Endodermal cell (in vitro differentiated cells): ENCODE measurements at regions not wholly inside any gene's neighbourhood (a gene's known extent, or its start where the extent isn't known, plus 50 kb on each side); places are given as distances from the start of the nearest gene placed in this dataset.

Experiments used
- DNase-seq: peaks from one replicate; pipeline ENCODE4 v3.0.0-alpha.2; 2017
- H3K27ac ChIP-seq: 2 replicates; pipeline ENCODE4 v1.5.1; 2013; ENCODE audit warnings: mild to moderate bottlenecking, low read depth, low read length, moderate library complexity
- H3K27me3 ChIP-seq: 2 replicates; pipeline ENCODE4 v1.6.1; 2013; ENCODE audit warnings: mild to moderate bottlenecking, low read length, moderate library complexity; ENCODE audit not compliant: insufficient read depth, control insufficient read depth, poor library complexity, severe bottlenecking
- H3K36me3 ChIP-seq: 2 replicates; pipeline ENCODE4 v1.7.0; 2013; ENCODE audit warnings: mild to moderate bottlenecking, low read length, moderate library complexity; ENCODE audit not compliant: control insufficient read depth, insufficient read depth
- H3K4me1 ChIP-seq: one replicate; pipeline ENCODE4 v1.7.0; 2013; ENCODE audit warnings: low read length; ENCODE audit not compliant: control insufficient read depth, insufficient read depth
- H3K4me3 ChIP-seq: 2 replicates; pipeline ENCODE4 v1.5.1; 2013; ENCODE audit warnings: mild to moderate bottlenecking, low read length, moderate library complexity
- H3K9ac ChIP-seq: 2 replicates; pipeline ENCODE4 v1.6.1; 2013; ENCODE audit warnings: mild to moderate bottlenecking, low read length, moderate library complexity; ENCODE audit not compliant: poor library complexity, severe bottlenecking; ENCODE audit errors: extremely low read depth
- H3K9me3 ChIP-seq: 2 replicates; pipeline ENCODE4 v1.6.1; 2013; ENCODE audit warnings: mild to moderate bottlenecking, low read length, moderate library complexity; ENCODE audit not compliant: control insufficient read depth
- H3K27ac Mint-ChIP-seq: 2 replicates; pipeline ENCODE4 v1.8.0; 2020; ENCODE audit warnings: mixed read lengths
- H3K27me3 Mint-ChIP-seq: 2 replicates; pipeline ENCODE4 v1.8.0; 2021; ENCODE audit warnings: mild to moderate bottlenecking, mixed read lengths; ENCODE audit not compliant: insufficient read depth
- H3K36me3 Mint-ChIP-seq: 2 replicates; pipeline ENCODE4 v1.8.0; 2020; ENCODE audit warnings: low read depth, mixed read lengths
- H3K4me1 Mint-ChIP-seq: 2 replicates; pipeline ENCODE4 v1.8.0; 2020; ENCODE audit warnings: mixed read lengths
- H3K4me3 Mint-ChIP-seq: 2 replicates; pipeline ENCODE4 v1.8.0; 2020; ENCODE audit warnings: mild to moderate bottlenecking, moderate library complexity, mixed read lengths
- H3K9me3 Mint-ChIP-seq: 2 replicates; pipeline ENCODE4 v1.8.0; 2020; ENCODE audit warnings: mild to moderate bottlenecking, mixed read lengths
- WGBS, 2 experiments: methylation state at CpG; one replicate each; pipeline versions ENCODE4 v1.1.5 to v1.1.7; 2013; ENCODE audit warnings: missing lambda C conversion rate in 2 of 2, mixed read lengths in 1 of 2; ENCODE audit not compliant: insufficient coverage in 1 of 2, insufficient read length in 1 of 2; 5-methylcytosine and 5-hydroxymethylcytosine counted together
- TF ChIP-seq, protein P1 (sequence below): fragments of 200-600 bp; sonication (generic); conservative IDR thresholded peaks from 2 replicates; pipeline ENCODE4 v1.5.0; 2021; ENCODE audit warnings: antibody characterized with exemption, mild to moderate bottlenecking

DNA sequence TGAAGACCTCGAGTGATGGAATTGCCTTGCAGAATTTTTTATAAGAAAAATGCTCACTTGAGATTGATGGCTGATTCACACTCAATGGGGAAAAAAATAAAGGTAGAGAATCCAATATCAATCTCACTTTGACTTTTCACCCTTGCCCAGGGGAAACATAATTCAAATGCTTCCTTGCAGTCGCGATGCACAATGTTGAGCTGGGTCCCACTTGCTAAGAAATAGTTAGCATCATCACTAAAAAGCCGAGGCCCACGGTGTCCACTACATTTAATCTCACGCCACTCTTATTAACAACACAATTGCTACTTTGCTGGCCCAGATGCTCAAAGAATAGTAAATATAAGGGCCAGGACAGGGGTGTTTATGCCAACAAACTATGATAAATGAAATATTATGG is 223.4 kb downstream of the SPTSSA start:
- H3K9me3 Mint-ChIP-seq, result no peaks in the 10 kb centered on the region
- DNase-seq, result no peak
- no peak overlapping the region for H3K4me3 Mint-ChIP-seq
- H3K4me3 ChIP-seq, result no peak overlapping the region
- no peak overlapping the region for H3K9ac ChIP-seq
- no peaks in the 10 kb centered on the region for H3K9me3 ChIP-seq
- 80 to 99% methylated on average over 2 to 6 of the region's 6 CpGs for WGBS, 2 experiments
- TF ChIP-seq, protein P1, sequence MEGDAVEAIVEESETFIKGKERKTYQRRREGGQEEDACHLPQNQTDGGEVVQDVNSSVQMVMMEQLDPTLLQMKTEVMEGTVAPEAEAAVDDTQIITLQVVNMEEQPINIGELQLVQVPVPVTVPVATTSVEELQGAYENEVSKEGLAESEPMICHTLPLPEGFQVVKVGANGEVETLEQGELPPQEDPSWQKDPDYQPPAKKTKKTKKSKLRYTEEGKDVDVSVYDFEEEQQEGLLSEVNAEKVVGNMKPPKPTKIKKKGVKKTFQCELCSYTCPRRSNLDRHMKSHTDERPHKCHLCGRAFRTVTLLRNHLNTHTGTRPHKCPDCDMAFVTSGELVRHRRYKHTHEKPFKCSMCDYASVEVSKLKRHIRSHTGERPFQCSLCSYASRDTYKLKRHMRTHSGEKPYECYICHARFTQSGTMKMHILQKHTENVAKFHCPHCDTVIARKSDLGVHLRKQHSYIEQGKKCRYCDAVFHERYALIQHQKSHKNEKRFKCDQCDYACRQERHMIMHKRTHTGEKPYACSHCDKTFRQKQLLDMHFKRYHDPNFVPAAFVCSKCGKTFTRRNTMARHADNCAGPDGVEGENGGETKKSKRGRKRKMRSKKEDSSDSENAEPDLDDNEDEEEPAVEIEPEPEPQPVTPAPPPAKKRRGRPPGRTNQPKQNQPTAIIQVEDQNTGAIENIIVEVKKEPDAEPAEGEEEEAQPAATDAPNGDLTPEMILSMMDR, result no peak
- no peak overlapping the region for H3K27ac Mint-ChIP-seq
- H3K36me3 Mint-ChIP-seq, result no peaks in the 10 kb centered on the region
- H3K27ac ChIP-seq, result no peak overlapping the region
- no peaks in the 10 kb centered on the region for H3K36me3 ChIP-seq
- peaks cover 10% of the 10 kb centered on the region for H3K27me3 Mint-ChIP-seq
- no peaks in the 10 kb centered on the region for H3K4me1 ChIP-seq
- peaks cover 5% of the 10 kb centered on the region for H3K4me1 Mint-ChIP-seq
- no peaks in the 10 kb centered on the region for H3K27me3 ChIP-seq

DNA sequence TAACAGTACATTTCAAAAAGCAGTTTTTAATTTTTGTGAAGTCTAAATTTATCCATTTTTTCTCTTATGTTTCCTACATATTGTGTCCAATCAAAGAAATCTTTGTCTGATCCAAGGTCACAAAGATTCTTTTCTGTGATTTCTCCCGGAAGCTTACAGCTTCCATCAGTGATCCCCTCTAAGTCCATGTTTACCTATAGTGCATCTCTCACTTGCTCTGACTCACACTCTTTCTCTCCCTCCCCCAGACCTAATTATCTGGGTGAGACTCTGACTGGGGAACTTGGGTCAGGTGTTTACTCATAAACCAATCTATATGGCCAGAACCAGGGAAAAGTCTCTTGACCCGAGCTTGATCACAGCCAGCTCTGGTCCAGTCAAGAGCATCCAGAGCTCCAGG is 224.4 kb downstream of the SPTSSA start:
- Histone ChIP-seq H3K4me3 (no peak overlapping the region), H3K4me1 (no peaks in the 10 kb centered on the region), H3K27ac (no peak overlapping the region), H3K36me3 (no peaks in the 10 kb centered on the region), H3K9me3 (no peaks in the 10 kb centered on the region), H3K27me3 (no peaks in the 10 kb centered on the region), H3K9ac (no peak overlapping the region)
- Mint-ChIP-seq H3K4me1 (peaks cover 5% of the 10 kb centered on the region), H3K9me3 (no peaks in the 10 kb centered on the region), H3K36me3 (no peaks in the 10 kb centered on the region), H3K4me3 (no peak overlapping the region), H3K27ac (no peak overlapping the region), H3K27me3 (peaks cover 15% of the 10 kb centered on the region)
- TF ChIP-seq, protein P1, result no peak
- 72% methylated on average over 2 of the region's 2 CpGs; no CpG with 5 or more reads in 1 of the 2 experiments for WGBS, 2 experiments
- no peak for DNase-seq

DNA sequence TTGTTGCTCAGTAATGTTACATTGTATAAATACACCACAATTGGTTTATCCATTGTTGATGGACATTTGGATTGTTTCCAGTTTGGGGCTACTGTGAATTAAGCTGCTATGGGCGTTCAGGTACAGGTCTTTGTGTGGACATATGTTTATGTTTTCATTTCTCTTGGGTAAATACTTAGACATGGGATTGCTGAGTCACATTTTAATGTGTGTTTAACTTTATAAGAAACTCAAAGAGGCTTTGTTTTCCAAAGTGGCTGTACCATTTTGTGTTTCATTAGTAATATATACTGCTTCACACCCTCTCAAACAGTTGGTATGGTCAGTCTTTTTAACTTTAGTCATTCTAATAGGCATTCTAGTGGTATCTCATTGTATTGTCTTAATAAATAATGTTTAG is 225.0 kb downstream of the SPTSSA start:
- Mint-ChIP-seq H3K9me3 (no peaks in the 10 kb centered on the region), H3K36me3 (no peaks in the 10 kb centered on the region), H3K4me3 (no peak overlapping the region), H3K27me3 (peaks cover 15% of the 10 kb centered on the region), H3K27ac (no peak overlapping the region), H3K4me1 (peaks cover 5% of the 10 kb centered on the region)
- Histone ChIP-seq H3K36me3 (no peaks in the 10 kb centered on the region), H3K9me3 (no peaks in the 10 kb centered on the region), H3K27ac (no peak overlapping the region), H3K4me3 (no peak overlapping the region), H3K9ac (no peak overlapping the region), H3K27me3 (no peaks in the 10 kb centered on the region), H3K4me1 (no peaks in the 10 kb centered on the region)
- TF ChIP-seq, protein P1, result no peak
- 95% methylated on average over 1 of the region's 1 CpG; no CpG with 5 or more reads in 1 of the 2 experiments for WGBS, 2 experiments
- no peak for DNase-seq
